ENCODE measurements at regions not wholly inside any gene's neighbourhood (a gene's known extent, or its start where the extent isn't known, plus 50 kb on each side); places are given as distances from the start of the nearest gene placed in this dataset.

DNA sequence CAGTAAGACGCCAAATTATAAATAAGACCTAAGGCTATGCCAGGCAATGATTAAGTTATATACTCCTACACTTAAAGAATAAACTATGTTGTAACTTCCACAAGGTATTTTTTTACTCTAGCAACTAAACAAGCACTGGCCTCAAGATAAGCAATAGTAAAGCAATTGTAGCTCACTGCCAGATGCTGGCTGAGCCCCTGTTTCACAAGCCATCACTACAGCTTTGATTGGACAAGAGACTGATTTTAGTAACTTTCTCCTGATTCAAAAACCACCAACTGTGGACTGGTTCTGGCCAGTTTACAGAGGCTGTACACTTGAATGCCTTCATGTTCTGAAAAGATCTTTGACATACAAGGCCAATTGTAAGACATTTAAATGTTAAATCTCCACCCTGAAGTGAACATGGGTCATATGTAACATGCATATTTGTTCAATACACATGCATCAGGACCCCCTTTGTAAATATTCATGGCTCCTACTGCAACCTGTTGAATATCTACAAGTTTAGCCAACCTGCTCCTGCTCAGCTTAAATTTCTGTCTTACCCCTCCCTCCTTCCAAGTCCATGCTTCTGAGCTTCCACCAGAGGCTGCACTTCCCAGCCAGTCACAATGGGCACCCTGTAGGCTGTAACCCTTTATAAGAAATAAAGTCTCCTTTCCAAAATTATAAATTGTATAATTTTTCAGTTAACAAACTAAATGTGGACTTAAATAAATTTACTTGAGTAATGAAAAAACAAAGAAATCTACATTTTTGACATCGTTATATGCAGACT lies 423.6 kb downstream of the ANKRD50 start:
- no peak for DNase-seq (ENCODE audit: low read depth)
- H3K4me3 ChIP-seq (ENCODE audit: low read depth, low read length): no peak overlapping the region
- TF ChIP-seq, protein P1, sequence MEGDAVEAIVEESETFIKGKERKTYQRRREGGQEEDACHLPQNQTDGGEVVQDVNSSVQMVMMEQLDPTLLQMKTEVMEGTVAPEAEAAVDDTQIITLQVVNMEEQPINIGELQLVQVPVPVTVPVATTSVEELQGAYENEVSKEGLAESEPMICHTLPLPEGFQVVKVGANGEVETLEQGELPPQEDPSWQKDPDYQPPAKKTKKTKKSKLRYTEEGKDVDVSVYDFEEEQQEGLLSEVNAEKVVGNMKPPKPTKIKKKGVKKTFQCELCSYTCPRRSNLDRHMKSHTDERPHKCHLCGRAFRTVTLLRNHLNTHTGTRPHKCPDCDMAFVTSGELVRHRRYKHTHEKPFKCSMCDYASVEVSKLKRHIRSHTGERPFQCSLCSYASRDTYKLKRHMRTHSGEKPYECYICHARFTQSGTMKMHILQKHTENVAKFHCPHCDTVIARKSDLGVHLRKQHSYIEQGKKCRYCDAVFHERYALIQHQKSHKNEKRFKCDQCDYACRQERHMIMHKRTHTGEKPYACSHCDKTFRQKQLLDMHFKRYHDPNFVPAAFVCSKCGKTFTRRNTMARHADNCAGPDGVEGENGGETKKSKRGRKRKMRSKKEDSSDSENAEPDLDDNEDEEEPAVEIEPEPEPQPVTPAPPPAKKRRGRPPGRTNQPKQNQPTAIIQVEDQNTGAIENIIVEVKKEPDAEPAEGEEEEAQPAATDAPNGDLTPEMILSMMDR (conservative IDR thresholded peaks at IDR 0.05; ENCODE audit: low read depth, low read length): peak; percentile 39

DNA sequence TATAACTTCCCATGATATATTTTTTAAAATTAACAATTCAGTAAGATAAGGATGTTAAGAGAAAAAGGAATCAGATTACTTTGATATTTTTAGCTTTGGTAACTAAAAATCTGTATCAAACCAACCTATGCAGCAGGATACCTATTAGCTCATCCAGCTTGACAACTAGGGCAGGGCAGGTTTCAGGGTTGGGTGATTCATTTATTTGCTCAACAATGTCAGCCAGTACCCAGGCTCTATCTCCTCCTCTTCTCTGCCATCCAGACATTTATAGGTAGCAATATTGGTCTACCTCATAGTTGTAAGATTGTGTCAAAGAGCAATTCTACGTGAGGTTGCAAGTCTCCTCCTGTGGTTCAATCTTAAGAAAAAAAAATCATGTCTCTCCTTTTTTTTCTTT lies 421.9 kb downstream of the ANKRD50 start:
- TF ChIP-seq, protein P1 (conservative IDR thresholded peaks at IDR 0.05; ENCODE audit: low read depth, low read length): no peak
- no peak overlapping the region for H3K4me3 ChIP-seq (ENCODE audit: low read depth, low read length)
- no peak for DNase-seq (ENCODE audit: low read depth)

DNA sequence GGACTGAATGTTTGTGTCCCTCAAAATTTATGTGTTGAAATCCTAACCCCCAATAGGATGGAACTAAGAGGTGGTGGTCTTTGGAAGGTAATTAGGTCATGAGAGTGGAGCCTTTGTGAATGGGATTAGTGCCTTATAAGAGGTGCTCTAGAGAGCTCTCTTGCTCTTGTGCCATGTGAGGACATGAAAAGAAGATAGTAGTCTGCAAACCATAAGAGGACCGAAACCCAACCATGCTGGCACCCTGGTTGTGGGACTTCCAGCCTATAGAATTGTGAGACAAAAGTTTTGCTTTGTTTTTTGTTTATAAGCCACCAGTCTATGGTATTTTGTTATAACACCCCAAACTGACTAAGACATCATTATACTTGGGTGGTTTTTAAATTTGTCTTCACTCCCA lies 417.1 kb downstream of the ANKRD50 start:
- H3K4me3 ChIP-seq (ENCODE audit: low read depth, low read length): no peak overlapping the region
- DNase-seq (ENCODE audit: low read depth): no peak
- TF ChIP-seq, protein P1 (conservative IDR thresholded peaks at IDR 0.05; ENCODE audit: low read depth, low read length): no peak

DNA sequence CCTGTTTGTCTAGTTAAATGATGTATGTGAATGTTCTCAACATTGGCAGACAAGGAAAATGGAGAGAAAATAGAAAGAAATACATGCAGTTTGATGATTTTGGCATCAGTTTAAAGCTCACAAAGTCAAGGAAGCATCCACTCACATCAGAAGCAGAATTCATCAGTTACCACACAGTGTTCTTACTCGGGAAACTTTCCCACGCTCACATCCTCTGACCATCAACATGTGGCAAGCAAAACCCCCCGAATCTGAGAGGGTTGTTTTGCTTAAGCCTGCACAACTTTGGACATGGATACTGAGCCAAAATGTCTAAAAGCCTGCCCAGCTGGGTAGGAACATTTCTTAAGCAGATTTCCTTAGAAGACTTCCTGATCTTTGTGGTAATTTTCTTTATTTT lies 407.6 kb downstream of the ANKRD50 start:
- TF ChIP-seq, protein P1 (conservative IDR thresholded peaks at IDR 0.05; ENCODE audit: low read depth, low read length): no peak
- H3K4me3 ChIP-seq (ENCODE audit: low read depth, low read length): no peak overlapping the region
- DNase-seq (ENCODE audit: low read depth): no peak

DNA sequence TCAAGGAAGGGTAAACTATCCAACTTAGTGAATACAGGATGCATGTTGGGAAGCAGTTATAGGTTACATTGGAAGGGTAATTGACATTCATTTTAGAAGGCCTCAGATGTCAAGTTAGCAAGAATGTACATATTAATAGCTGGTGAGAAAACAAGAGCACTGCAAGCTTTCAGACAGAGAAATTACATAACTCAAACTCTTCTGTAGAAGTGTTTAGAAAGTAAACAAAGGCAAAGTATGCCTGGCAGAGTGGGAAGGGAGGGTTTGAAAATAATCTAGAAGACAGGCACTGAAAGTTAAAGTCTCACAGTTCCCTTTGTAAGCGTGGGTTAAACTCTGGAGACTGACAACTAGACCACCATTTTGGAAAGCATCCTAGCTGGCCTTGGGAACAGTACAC lies 406.2 kb downstream of the ANKRD50 start:
- no peak overlapping the region for H3K4me3 ChIP-seq (ENCODE audit: low read depth, low read length)
- TF ChIP-seq, protein P1 (conservative IDR thresholded peaks at IDR 0.05; ENCODE audit: low read depth, low read length): no peak

DNA sequence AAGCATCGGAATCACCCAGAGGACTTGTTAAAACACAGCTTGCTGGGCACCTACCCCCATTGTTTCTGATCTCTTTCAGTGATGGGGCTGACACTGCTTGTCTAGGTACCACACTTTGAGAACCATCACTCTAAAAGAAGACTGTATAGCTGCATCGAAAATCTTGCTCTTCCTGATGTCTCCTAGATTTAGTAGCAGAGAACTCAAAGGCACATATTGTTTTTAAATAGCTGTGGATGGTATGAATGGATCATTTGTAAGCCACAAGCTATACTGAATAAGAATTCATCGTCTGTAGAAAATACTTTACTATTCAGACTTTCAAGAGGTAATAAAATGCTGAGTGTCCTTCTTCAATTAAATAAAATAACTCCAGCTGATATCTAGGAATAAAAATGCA lies 405.4 kb downstream of the ANKRD50 start:
- TF ChIP-seq, protein P1 (conservative IDR thresholded peaks at IDR 0.05; ENCODE audit: low read depth, low read length): no peak
- no peak for DNase-seq (ENCODE audit: low read depth)
- no peak overlapping the region for H3K4me3 ChIP-seq (ENCODE audit: low read depth, low read length)

More for the DNA sequence above, 406.2 kb downstream of the ANKRD50 start:
- DNase-seq (ENCODE audit: low read depth): no peak

DNA sequence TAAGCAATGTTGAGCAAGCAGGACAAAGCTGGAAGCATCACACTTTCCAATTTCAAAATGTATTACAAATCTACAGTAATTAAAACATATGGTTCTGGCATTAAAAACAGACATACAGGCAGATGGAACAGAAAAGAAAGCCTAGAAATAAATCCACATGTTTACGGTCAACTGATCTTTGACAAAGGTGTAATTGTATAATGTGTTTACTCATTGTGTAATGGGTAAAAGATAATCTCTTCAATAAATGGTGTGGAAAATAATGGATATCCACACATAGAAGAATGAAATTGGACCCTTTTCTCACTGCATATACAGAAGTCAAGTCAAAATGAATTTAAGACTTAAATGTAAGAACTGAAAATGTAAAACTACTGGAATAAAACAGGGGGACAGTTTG lies 394.2 kb downstream of the ANKRD50 start:
- TF ChIP-seq, protein P1 (conservative IDR thresholded peaks at IDR 0.05; ENCODE audit: low read depth, low read length): no peak
- no peak overlapping the region for H3K4me3 ChIP-seq (ENCODE audit: low read depth, low read length)
- DNase-seq (ENCODE audit: low read depth): no peak

All from epithelial cell of proximal tubule (primary cell).